NCI-H2227 treated with DMSO at 0.1 percent for 48 hours (cell line): ENCODE measurements at regions not wholly inside any gene's neighbourhood (a gene's known extent, or its start where the extent isn't known, plus 50 kb on each side); places are given as distances from the start of the nearest gene placed in this dataset.
"Not testable (repeated sequence)": the region's sequence is repeated elsewhere in the genome, so short reads cannot be mapped to it uniquely, and the experiment has no call there.

ENCODE experiments used
- DNase-seq: peaks from one replicate; lab custom pipeline; 2025; lab: John Stamatoyannopoulos, UW

DNA sequence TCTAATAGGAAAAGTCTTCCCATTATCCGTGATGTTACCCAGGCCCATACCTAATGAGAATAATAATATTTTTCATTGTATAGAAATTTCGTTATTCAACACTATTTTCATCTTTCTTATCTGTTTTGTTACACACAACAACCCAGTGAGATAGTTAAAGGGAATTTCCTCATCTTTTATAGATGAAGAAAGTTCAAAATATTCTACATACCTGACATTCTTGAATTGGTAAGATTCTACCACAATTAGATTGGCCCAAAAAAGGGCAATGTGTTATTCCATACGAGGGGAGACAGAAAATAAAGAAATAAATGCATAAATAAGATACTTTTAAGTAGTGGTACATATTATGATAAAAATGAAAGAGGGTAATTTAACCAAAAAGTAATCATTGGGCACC is 405.5 kb upstream of the ADAMTS5 start:
- no peak for DNase-seq

- DNase-seq: no peak
These were observed 405.1 kb upstream of the ADAMTS5 start for GRCh38 chr21:27371975-27372331.

DNA sequence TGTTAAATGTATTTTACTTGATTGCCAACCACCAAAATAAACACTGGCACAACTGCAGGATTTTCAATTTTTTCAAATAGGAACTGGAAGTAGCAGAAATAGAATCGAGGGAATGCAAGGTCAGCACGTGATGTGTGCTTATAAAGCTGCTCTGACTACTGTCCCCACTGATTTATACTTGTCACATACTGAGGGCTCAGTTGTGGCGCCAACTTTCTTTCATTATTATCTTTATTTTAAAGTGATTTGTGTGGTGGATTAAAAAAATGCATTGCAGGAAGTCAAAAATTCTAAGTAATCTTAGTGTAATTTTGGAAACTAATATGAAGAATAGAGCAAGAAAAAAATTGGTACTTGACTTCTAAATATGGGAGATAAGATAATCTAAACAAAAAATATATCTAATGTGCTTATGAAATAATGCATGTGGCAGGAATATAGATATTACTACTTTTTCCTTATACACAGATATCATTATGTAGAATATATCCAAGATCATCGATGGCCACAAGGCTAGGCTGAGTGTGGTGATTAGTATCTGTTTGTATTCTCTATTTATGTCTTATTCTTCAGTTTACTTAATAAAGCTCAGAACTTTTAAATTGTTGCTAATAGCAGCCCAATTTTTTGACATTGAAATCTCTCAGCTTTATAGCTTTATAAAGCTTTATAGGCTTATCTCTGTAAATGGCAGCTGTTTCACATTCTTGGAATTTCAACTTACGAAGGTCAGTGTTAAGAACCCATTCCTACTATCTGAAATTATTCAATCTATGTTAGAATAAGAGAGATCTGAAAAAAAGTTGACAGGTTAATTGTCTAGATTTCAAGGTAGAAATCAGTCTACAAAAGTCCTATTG is 404.5 kb upstream of the ADAMTS5 start:
- no peak for DNase-seq

- no peak for DNase-seq
These were observed 403.2 kb upstream of the ADAMTS5 start for GRCh38 chr21:27369978-27370571.

DNA sequence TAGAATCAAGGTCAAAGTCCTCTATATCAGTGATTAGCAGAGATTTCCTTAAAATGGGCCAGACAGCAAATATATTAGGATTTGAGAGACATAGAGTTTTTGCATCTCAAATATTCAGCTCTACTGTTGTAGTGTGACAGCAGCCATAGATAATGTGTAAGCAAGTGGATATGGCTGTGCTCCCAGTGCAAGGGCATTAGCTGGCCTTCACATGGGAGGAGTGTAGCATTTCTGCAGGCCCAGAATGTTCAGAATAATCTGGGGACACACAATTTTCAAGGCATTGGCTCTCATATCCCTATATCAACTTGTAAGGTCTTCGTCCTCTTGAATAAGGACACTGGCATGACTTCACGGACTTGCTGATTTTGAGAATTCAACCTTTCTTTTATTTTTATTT is 402.3 kb upstream of the ADAMTS5 start:
- DNase-seq: no peak

DNA sequence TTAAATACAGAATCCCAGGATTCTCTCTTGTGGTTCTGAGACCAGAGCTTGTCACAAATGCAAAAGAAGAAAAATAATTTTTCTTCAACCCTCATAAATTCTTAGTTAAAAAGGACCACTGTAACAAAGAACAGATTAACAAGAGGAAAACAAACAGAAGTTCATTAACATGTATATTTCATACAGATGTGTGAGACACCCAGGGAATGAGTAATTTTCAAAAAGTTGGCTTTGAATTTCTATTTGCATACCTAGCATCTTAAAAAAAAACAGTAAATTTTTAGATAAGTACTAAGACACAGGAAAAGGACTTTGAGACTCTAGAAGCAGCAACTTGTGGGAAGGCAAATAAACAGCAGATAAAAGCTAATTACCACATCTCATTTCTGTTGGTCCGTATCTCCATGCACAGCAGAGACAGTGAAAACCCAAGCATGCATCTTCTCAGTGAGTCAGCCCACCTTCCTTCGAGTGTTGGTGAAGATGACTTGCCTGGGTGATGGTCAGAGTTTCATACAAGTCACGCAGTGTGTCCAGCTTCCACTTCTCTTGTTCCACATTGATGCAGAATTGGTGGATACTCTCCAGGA is 399.9 kb upstream of the ADAMTS5 start:
- DNase-seq: no peak

GRCh38 chr21:27366036-27366435 is 399.1 kb upstream of the ADAMTS5 start:
- DNase-seq: no peak

- DNase-seq: no peak
These were observed 398.5 kb upstream of the ADAMTS5 start for GRCh38 chr21:27365394-27365793.

DNA sequence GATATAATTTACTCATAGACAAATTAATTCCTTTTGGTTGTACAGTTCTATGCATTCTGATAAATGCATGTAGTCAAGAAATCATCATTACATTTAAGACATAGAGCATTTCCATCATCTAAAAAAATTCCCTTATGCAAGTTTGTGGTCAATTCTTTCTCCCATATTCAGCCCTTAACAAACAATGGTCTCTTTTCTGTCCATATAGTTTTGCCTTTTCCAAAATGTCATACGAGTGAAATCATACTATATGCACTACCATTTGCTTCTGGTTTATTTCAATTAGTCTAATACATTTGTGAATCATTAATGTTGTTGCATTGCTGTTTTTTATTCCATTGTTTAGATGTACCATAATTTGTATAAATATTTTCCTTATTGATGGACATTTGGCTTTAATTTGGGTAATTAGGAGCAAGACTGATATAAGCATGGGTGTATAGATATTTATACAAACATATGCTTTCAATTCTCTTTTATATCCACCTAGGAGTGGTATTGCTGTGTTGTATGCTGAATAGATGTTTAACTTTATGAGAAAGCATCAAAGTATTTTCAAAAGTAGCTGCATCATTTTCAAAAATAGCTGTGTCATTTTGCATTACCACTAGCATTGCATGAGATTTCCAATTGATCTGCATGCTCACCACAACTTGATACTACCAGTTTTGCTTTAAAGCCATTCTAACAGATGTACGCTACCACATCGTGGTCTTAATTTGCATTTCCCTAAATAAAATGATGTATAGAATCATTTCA is 397.0 kb upstream of the ADAMTS5 start:
- no peak for DNase-seq

DNA sequence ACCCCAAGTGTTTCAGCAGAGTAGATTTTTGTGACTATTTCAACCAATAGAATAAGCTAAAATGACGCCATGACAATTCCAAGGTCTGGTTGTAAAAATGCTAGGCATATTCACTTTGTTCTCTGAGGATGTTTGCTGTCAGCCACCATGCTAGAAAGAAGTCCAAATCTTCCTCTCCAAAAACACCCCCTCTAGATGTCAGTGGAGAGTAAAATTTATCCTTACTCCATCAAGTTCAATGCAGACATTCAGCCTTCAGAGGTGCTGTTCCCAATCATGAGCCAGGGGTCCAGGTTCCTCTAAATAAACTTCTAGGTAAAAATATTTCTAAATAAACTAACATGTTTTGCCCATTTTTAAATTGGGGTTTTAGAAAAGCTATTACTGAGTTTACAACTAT is 395.4 kb upstream of the ADAMTS5 start:
- DNase-seq: no peak

DNA sequence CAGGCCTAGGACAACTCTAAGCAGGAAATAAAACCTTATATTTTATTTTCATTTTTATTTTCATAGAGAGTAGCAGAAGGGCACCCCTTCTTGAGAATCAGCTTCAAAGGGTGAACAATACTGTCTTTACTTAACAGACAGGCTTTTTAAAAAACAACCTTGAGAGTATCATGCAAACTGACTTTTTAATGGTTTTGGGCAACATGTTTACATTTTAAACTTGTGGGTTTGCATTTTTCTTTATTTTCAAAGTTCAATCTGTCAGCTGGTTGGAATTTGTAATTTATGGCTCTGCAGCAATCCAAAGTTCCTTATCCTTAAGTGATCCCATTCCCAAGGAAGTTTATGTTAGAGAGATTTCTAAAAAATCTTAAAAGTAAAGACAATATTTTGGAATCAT is 392.3 kb upstream of the ADAMTS5 start:
- no peak for DNase-seq

GRCh38 chr21:27352885-27353284 is 386.0 kb upstream of the ADAMTS5 start:
- no peak for DNase-seq

DNA sequence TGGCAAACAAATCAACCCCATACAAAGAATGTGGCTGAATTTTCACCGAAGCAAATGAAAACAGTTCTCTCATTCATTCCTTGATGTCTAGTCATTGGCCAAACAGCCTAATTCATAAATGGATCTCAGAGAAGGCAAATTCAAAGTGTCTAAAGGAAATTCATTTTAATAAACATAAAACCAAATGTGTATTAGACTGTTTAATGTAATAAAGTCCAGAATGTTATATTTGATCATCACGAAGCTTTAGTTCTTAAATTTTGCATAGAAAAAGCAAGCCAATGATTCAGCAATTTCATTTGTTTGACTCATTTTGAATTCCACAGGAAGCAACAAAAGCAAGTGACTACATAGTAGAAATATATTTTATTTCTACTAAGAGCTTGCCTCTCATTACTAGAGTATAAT is 379.2 kb upstream of the ADAMTS5 start:
- no peak for DNase-seq

- no peak for DNase-seq
These were observed 373.0 kb upstream of the ADAMTS5 start for GRCh38 chr21:27339902-27340301.

DNA sequence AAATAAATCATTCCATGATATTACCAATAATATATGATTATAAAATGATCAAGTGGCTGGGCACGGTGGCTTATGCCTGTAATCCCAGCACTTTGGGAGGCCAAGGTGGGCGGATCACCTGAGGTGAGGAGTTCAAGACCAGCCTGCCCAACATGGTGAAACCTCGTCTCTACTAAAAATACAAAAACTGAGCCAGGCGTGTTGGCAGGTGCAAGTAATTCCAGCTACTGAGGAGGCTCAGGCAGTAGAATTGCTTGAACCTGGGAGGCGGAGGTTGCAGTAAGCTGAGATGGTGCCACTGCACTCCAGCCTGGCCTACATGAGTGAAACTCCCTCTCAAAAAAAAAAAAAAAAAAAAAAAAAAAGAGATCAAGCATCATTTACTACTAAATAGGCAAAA is 371.1 kb upstream of the ADAMTS5 start:
- DNase-seq: not testable (repeated sequence)

DNA sequence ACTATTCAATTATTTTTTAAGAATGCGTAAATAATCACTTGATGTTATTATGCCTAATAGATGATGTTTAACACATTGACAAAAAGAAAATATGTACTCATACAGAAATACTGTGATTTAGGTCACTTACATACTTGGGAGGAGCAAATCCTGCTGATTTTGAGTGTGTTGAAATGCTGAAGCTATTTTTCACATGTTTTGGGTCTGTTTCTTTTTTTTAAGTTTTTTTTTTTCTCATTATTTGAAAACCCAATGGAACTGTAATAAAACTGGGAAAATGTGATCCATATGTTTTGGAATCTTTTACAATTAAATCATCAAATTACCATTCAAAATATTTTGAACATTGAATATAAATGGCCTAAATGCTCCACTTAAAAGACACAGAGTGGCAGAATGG is 366.2 kb upstream of the ADAMTS5 start:
- DNase-seq: no peak

DNA sequence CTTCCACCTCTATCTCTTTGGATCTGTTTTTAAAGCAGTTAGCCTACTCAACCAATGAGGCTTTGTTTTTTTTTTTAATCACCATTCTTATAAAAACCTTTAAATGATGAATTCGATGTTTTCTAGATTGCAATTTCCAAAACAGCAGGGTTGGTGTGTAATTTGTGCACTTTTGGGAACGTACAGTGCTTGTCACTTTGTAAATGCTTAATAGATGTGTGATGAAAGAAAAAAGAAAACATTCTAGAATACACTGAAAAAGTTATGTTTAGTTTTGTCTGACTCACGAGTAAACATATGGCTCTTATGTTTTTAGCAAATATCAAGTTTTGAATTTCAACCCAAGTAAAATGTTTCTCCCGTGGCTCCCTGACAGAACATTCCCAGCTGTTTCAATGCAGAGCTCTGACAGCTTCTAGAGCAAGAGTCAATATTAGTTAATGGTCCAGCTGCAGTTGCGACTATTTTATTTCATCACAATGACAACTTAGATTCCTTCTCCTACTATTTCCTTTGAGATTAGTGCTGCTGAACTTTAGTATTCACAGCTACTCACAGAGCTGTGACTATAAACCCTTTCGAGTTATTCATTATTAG is 362.5 kb upstream of the ADAMTS5 start:
- no peak for DNase-seq

GRCh38 chr21:27326301-27326700 is 359.4 kb upstream of the ADAMTS5 start:
- no peak for DNase-seq

GRCh38 chr21:27323331-27323730 is 356.4 kb upstream of the ADAMTS5 start:
- DNase-seq: no peak

DNA sequence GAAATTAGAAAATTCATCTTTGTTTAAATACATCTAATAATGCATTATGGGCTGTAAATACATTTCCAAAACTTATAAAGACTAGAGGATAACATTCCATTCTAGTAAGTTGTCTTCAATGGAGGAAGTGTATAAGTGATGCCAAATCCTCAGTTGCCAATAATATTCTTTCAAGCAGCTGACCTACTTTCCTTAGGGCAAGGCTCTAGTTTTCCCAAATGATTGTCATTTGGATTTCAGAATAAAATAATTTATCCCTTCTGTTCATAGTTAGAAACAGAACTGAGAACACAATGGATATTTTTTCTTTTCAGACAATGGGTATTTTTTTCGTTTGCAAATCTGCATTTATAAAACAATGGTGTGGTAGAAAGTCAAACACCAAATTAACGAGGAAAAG is 354.9 kb upstream of the ADAMTS5 start:
- no peak for DNase-seq

GRCh38 chr21:27320868-27321267 is 354.0 kb upstream of the ADAMTS5 start:
- no peak for DNase-seq

DNA sequence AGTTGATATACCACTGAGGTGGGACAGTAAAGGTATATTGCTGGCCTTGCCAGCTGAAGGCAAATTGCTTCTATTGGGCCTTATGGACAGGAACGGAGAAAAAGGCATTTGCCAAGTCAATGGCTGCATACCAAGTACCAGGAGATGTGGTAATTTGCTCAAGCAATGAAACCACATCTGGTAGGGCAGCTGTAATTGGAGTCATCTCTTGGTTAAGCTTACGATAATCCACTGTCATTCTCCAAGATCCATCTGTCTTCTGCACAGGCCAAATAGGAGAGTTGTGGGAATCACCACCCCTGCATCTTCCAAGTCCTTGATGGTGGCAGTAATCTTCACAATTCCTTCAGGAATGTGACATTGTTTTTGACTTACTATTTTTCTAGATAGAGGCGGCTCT is 350.7 kb upstream of the ADAMTS5 start:
- DNase-seq: not testable (repeated sequence)
